MM.1S (cell line): ENCODE measurements at regions not wholly inside any gene's neighbourhood (a gene's known extent, or its start where the extent isn't known, plus 50 kb on each side); places are given as distances from the start of the nearest gene placed in this dataset.

ENCODE experiments used
- EZH2phosphoT487 ChIP-seq: fragments of 300-600 bp; sonication (generic); IDR thresholded peaks from 2 replicates; pipeline ENCODE4 v1.6.1; 2018; ENCODE audit warnings: antibody characterized with exemption, low read length
- TF ChIP-seq, protein P1 (sequence below): fragments of 300-600 bp; sonication (generic); IDR thresholded peaks from 2 replicates; pipeline ENCODE4 v1.5.1; 2016; ENCODE audit warnings: antibody characterized with exemption, low read length, mixed read lengths

DNA sequence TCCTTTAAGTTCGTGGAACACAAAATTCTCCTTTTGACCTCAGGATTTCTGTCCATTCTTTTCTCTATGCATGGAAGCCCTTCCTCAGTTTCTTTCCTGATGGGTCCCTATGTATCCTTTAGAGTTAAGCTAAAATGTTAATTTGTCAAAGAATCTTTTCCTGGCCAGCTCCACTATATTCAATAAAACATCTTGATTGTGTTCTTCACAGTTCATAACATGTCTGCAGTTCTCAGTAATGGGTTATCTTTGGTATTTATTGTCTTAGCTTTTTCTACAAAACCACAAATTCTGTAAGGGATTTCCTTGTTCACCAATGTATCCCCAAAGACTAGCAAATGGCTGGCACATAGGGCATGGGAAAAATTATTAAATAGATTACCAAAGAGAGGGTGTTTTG lies 998.5 kb downstream of the ADGRL2 start:
- TF ChIP-seq, protein P1, sequence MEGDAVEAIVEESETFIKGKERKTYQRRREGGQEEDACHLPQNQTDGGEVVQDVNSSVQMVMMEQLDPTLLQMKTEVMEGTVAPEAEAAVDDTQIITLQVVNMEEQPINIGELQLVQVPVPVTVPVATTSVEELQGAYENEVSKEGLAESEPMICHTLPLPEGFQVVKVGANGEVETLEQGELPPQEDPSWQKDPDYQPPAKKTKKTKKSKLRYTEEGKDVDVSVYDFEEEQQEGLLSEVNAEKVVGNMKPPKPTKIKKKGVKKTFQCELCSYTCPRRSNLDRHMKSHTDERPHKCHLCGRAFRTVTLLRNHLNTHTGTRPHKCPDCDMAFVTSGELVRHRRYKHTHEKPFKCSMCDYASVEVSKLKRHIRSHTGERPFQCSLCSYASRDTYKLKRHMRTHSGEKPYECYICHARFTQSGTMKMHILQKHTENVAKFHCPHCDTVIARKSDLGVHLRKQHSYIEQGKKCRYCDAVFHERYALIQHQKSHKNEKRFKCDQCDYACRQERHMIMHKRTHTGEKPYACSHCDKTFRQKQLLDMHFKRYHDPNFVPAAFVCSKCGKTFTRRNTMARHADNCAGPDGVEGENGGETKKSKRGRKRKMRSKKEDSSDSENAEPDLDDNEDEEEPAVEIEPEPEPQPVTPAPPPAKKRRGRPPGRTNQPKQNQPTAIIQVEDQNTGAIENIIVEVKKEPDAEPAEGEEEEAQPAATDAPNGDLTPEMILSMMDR = no peak
- no peak for TF ChIP-seq EZH2phosphoT487
